ENCODE measurements at regions not wholly inside any gene's neighbourhood (a gene's known extent, or its start where the extent isn't known, plus 50 kb on each side); places are given as distances from the start of the nearest gene placed in this dataset.

DNA sequence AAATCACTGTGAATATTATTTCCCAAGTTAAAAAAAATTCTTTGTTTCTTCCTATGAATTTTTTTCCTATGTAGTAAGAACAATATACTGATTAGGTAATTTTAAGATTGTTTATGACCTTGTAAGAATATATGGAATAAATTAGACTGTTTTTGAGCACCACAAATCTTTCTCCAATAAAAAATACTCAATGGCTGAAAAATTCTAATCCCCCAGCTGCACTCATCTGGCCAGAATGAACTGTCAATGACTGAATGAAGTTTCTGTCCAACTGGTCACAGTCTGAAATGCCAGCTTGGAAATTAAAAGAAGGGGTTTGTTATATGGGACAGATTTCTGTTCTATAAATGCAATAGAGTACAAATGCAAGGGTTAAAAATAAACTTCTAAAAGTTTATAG lies 569.5 kb upstream of the SEMA6A start:
- DNase-seq, result no peak
- TF ChIP-seq CTCF (IDR thresholded peaks at IDR 0.05), result no peak

DNA sequence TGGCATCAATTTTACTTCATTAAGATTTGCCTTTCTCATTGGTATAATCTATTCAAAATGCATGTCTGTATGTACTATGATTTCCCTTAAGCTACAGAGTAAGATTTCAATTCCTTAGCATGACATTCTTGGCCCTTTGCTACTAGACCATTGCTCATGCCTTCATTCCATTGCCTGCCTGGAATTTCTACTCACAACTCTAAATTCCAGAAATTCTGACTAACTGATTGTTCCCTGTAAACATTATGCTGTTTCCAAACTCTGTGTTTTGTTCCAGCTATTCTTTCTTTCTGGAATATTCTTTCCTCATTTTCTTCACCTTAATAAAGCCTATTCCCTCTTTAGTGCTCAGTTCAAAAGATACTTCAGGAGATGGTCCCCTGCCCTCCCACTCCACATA lies 568.8 kb upstream of the SEMA6A start:
- no peak for DNase-seq
- H3K27me3 ChIP-seq, result no peaks in the 10 kb centered on the region
- H3K27ac ChIP-seq, result no peak overlapping the region
- TF ChIP-seq POLR2A (IDR thresholded peaks at IDR 0.05) (no peak), CTCF (IDR thresholded peaks at IDR 0.05) (no peak)
- no peak overlapping the region for H3K4me3 ChIP-seq
- H3K4me1 ChIP-seq, result no peaks in the 10 kb centered on the region
- no peaks in the 10 kb centered on the region for H3K36me3 ChIP-seq
- no peaks in the 10 kb centered on the region for H3K9me3 ChIP-seq

More for the DNA sequence above, 569.5 kb upstream of the SEMA6A start:
- Histone ChIP-seq H3K4me1 (no peaks in the 10 kb centered on the region), H3K9me3 (no peaks in the 10 kb centered on the region), H3K27me3 (no peaks in the 10 kb centered on the region), H3K36me3 (no peaks in the 10 kb centered on the region), H3K27ac (no peak overlapping the region), H3K4me3 (no peak overlapping the region)

GRCh38 chr5:117138523-117138922 lies 563.9 kb upstream of the SEMA6A start:
- Histone ChIP-seq H3K9me3 (no peaks in the 10 kb centered on the region), H3K36me3 (no peaks in the 10 kb centered on the region), H3K4me3 (no peak overlapping the region), H3K27ac (no peak overlapping the region), H3K4me1 (no peaks in the 10 kb centered on the region), H3K27me3 (no peaks in the 10 kb centered on the region)
- DNase-seq, result no peak
- TF ChIP-seq POLR2A (IDR thresholded peaks at IDR 0.05) (no peak), CTCF (IDR thresholded peaks at IDR 0.05) (no peak)

GRCh38 chr5:117135851-117136250 lies 561.2 kb upstream of the SEMA6A start:
- no peak overlapping the region for H3K27ac ChIP-seq
- DNase-seq, result no peak
- no peaks in the 10 kb centered on the region for H3K36me3 ChIP-seq
- TF ChIP-seq CTCF (IDR thresholded peaks at IDR 0.05), result no peak
- TF ChIP-seq POLR2A (IDR thresholded peaks at IDR 0.05), result no peak
- H3K4me3 ChIP-seq, result no peak overlapping the region
- H3K4me1 ChIP-seq, result no peaks in the 10 kb centered on the region
- no peaks in the 10 kb centered on the region for H3K9me3 ChIP-seq
- no peaks in the 10 kb centered on the region for H3K27me3 ChIP-seq

DNA sequence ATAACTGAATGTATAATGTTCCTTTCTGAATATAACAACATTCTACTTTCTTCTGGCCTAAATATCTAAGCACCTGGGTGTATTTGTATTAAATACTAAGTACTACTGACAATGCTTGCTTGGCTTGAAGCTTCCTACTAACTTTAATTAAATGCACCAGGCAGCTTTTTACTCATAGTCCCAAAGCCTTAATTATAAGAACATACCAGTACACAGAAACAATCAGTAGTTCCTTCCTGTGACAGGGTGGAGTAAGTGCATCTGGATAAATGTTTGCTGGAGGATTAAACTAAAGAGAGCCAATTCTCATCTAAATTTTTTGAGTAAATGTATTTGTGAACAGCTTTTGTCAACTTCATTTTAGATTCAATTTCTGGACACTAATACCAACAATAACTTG lies 558.6 kb upstream of the SEMA6A start:
- H3K36me3 ChIP-seq, result no peaks in the 10 kb centered on the region
- H3K27me3 ChIP-seq, result no peaks in the 10 kb centered on the region
- no peak overlapping the region for H3K27ac ChIP-seq
- no peak overlapping the region for H3K4me3 ChIP-seq
- TF ChIP-seq POLR2A (IDR thresholded peaks at IDR 0.05), result no peak
- no peak for TF ChIP-seq CTCF (IDR thresholded peaks at IDR 0.05)
- DNase-seq, result no peak
- no peaks in the 10 kb centered on the region for H3K9me3 ChIP-seq
- H3K4me1 ChIP-seq, result no peaks in the 10 kb centered on the region

- no peak for DNase-seq
- Histone ChIP-seq H3K4me1 (no peaks in the 10 kb centered on the region), H3K27me3 (no peaks in the 10 kb centered on the region), H3K36me3 (no peaks in the 10 kb centered on the region), H3K9me3 (no peaks in the 10 kb centered on the region), H3K4me3 (no peak overlapping the region), H3K27ac (no peak overlapping the region)
- no peak for TF ChIP-seq POLR2A (IDR thresholded peaks at IDR 0.05)
- no peak for TF ChIP-seq CTCF (IDR thresholded peaks at IDR 0.05)
Observed at GRCh38 chr5:117131876-117132275, 557.3 kb upstream of the SEMA6A start.

All from Peyer's patch (tissue), 4 donors.